HG03432 (cell line): ENCODE measurements at regions not wholly inside any gene's neighbourhood (a gene's known extent, or its start where the extent isn't known, plus 50 kb on each side); places are given as distances from the start of the nearest gene placed in this dataset.
"Not testable (repeated sequence)": the region's sequence is repeated elsewhere in the genome, so short reads cannot be mapped to it uniquely, and the experiment has no call there.

Experiments used
- ATAC-seq: cut with Tn5 transposase; IDR thresholded peaks from one replicate; pipeline ENCODE4 v1.9.1; 2021; ENCODE audit warnings: mild to moderate bottlenecking, moderate library complexity; ENCODE audit not compliant: unreplicated experiment

DNA sequence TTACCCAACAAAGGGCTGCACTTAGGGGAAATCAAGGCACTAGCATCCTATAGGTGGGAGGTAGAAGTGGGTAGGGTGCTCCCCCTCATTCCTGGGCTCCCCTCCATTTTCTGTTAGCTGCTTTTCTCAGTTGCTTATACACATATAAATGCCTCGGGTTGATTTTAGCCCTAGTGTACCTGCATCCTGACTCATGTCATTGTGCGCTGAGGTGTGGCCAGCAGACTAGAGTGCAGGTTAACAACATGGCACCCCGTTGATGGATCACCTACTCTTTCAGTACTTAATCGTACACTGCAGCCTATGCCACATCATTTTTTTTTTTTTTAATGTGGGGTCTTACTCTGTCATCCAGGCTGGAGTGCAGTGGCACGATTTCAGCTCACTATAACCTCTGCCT is 144.0 kb upstream of the ITGB1 start:
- ATAC-seq, result no peak

GRCh38 chr10:33101392-33101787 is 143.4 kb upstream of the ITGB1 start:
- ATAC-seq, result no peak

DNA sequence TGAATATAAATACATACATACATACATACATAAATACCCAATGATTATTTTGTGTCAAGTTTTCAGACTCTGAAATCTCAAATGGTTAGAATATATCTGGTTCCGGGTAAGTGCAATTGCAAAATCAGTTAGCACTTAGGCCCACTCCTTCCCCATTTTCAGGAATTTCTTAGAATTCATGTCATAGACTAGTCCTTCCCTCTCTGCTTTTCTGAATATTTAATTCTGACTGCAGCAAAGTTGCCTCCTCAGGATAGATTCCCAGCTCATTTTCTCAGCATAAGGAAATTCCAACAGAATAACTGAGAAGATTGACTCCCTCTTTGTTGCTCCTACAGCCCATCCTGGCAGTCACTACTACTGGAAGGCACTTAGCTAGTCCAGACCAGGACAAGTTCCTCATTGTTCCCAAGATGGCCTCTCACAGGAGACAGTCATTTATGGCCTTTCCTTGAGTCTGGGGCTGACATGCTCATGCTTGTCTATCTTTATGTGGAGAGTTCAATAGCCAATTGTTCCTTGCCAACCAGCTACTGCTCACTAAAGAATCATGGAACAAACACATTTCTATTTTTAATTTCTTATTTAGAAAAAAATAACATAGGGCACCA is 142.9 kb upstream of the ITGB1 start:
- no peak for ATAC-seq

- no peak for ATAC-seq
Measured at GRCh38 chr10:33099748-33100147, 141.7 kb upstream of the ITGB1 start.

DNA sequence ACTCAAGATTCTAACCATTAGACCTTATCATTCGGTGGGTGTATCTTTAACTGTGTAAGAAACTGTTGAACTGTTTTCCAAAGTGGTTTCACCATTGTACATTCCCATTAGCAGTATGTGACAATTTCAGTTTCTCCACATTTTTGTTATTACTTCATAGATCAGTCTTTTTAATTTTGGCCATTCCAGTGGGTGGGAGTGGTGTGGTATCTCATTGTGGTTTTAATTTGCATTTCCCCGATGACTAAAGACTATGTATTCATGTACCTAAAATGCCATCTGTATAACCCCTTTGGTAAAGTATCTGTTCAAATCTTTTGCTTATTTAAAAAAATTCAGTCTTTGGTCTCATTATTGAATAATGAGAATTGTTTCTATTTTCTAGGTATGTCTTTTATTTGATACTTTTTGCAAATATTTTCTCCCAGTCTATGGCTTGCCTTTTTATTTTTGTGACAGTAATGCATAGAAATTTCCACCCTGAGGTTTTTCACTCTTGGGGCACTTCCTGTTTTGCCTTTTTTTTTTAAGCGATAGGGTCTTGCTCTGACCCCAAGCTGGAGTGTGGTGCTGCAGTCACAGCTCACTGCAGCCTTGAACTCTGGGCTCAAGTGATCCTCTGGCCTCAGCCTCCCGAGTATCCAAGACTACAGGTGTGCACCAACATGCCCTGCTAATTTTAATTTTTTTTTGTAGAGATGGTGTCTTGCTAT is 141.1 kb upstream of the ITGB1 start:
- ATAC-seq, result no peak

DNA sequence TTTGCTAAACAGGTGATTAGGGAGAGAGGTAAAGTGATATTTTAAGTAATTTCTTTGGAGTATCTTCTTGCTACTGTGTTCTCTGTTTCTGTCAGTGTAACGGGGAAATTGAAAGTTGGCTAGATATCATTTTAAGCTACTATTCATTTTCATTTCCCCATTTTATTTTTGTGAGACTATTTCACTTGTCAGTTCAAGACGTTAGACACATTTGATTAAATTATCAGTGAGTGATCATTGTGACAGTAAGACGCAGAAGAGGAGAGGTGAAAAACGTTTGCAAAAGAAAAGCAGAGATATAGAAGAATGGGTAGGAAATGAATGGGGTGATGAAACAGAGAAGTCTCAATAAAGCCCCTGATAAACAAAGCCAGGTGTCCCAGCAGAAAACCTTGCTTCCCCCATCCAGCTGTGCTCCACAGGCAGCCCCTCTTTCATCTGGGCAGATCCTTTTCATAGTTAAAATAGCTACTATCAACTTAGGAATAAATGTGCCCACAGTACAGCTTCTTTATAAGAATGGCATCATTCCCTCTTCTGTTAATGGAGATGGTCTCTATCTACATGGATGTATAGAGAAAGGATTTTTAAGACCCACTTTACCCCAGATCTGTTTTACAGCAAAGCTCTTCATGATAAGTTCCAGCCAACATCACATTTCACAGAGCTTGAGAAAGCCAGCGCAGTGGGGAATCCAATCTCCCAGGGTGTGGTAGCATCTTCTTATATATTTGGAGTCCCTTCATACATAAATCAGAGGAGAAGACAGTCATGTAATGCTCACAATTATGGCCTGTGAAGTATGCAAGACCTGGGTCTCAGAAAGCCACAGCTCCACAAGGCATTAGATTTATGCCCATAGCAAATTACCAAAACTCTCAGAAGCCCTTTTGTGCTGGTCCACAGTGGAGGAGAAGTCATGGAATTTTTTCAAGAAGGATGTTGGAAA is 138.1 kb upstream of the ITGB1 start:
- ATAC-seq, result peak; percentile 85

- no peak for ATAC-seq
Measured at GRCh38 chr10:33094263-33095051, 136.4 kb upstream of the ITGB1 start.

GRCh38 chr10:33093362-33093761 is 135.3 kb upstream of the ITGB1 start:
- peak; percentile 35 for ATAC-seq

GRCh38 chr10:33092596-33092995 is 134.6 kb upstream of the ITGB1 start:
- no peak for ATAC-seq

DNA sequence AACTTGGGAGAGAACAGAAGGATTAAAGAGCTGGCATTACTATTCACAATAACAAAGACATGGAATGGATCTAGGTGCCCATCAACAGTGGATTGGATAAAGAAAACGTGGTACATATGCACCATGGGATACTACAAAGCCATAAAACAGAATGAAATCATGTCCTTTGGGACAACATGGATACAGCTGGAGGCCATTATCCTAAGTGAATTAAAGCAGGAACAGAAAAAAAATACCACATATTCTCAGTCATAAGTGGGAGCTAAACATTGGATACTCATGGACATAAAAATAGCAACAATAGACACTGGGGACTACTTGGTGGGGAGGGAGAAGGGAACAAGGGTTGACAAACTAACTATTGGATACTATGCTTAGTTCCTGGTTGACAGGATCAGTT is 133.2 kb upstream of the ITGB1 start:
- no peak for ATAC-seq

- no peak for ATAC-seq
Measured at GRCh38 chr10:33088990-33089389, 131.0 kb upstream of the ITGB1 start.

GRCh38 chr10:33087922-33088321 is 129.9 kb upstream of the ITGB1 start:
- ATAC-seq, result no peak

GRCh38 chr10:33087152-33087551 is 129.1 kb upstream of the ITGB1 start:
- ATAC-seq, result no peak

DNA sequence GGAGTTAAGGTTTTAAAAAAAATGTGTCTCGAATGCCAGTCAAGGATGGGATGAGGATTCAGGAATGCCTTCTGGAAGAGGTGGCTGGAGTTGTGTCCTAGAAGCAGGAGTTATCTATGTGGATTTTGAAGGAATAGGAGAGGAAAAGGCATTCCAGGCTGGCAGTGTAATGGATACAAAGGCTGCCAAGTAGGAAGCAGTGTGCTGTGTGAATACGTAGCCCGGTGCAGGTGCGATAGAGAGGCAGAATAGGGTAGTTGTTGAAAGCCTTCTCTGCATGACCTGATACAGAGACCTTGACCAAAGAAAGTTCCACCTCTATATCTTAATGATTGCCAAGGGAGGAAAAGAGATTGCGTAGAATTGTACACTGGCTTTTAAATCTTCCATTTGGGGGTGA is 128.1 kb upstream of the ITGB1 start:
- no peak for ATAC-seq

- no peak for ATAC-seq
Measured at GRCh38 chr10:33085313-33085833, 127.3 kb upstream of the ITGB1 start.

GRCh38 chr10:33084453-33084852 is 126.4 kb upstream of the ITGB1 start:
- ATAC-seq, result no peak

GRCh38 chr10:33082373-33082895 is 124.4 kb upstream of the ITGB1 start:
- no peak for ATAC-seq

GRCh38 chr10:33080467-33080866 is 122.4 kb upstream of the ITGB1 start:
- ATAC-seq, result not testable (repeated sequence)

GRCh38 chr10:33074443-33074842 is 116.4 kb upstream of the ITGB1 start:
- ATAC-seq, result no peak

- no peak for ATAC-seq
Measured at GRCh38 chr10:33073641-33074415, 115.8 kb upstream of the ITGB1 start.
